ENCODE measurements at regions not wholly inside any gene's neighbourhood (a gene's known extent, or its start where the extent isn't known, plus 50 kb on each side); places are given as distances from the start of the nearest gene placed in this dataset.

- TF ChIP-seq POLR2A (IDR thresholded peaks at IDR 0.05) = no peak
- TF ChIP-seq, protein P1, sequence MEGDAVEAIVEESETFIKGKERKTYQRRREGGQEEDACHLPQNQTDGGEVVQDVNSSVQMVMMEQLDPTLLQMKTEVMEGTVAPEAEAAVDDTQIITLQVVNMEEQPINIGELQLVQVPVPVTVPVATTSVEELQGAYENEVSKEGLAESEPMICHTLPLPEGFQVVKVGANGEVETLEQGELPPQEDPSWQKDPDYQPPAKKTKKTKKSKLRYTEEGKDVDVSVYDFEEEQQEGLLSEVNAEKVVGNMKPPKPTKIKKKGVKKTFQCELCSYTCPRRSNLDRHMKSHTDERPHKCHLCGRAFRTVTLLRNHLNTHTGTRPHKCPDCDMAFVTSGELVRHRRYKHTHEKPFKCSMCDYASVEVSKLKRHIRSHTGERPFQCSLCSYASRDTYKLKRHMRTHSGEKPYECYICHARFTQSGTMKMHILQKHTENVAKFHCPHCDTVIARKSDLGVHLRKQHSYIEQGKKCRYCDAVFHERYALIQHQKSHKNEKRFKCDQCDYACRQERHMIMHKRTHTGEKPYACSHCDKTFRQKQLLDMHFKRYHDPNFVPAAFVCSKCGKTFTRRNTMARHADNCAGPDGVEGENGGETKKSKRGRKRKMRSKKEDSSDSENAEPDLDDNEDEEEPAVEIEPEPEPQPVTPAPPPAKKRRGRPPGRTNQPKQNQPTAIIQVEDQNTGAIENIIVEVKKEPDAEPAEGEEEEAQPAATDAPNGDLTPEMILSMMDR (IDR thresholded peaks at IDR 0.05 in 8 of 11, conservative IDR thresholded peaks at IDR 0.05 in 3 of 11) = no peak
Measured at GRCh38 chr7:140230516-140230860, 53.7 kb upstream of the KDM7A start.
